Calu3 (cell line): ENCODE measurements at regions not wholly inside any gene's neighbourhood (a gene's known extent, or its start where the extent isn't known, plus 50 kb on each side); places are given as distances from the start of the nearest gene placed in this dataset.

Experiments
- BruUV-seq: library from RNA; stranded (reverse); fragments of 400-500 nt; replicated peaks from 2 replicates; lab custom pipeline; 2021; lab: Mats Ljungman, UMichigan
- CTCF ChIA-PET: fragments of 300-600 bp; sonication (Branson Sonifier 250); formaldehyde crosslinking; loops from one replicate; lab custom pipeline; 2022; ENCODE audit warnings: antibody characterized with exemption; lab: Charles Lee
- DNase-seq: peaks from one replicate; pipeline ENCODE4 v3.0.0; 2022
- H3K27ac Mint-ChIP-seq: one replicate; pipeline ENCODE4 v1.8.0; 2022; ENCODE audit warnings: mixed read lengths; ENCODE audit not compliant: unreplicated experiment
- H3K27me3 Mint-ChIP-seq: one replicate; pipeline ENCODE4 v1.8.0; 2022; ENCODE audit warnings: mixed read lengths; ENCODE audit not compliant: unreplicated experiment
- H3K36me3 Mint-ChIP-seq: one replicate; pipeline ENCODE4 v1.8.0; 2022; ENCODE audit warnings: mild to moderate bottlenecking, moderate library complexity, mixed read lengths; ENCODE audit not compliant: insufficient read depth, unreplicated experiment
- H3K4me1 Mint-ChIP-seq: one replicate; pipeline ENCODE4 v1.8.0; 2022; ENCODE audit warnings: mild to moderate bottlenecking, low read depth, mixed read lengths; ENCODE audit not compliant: unreplicated experiment
- H3K4me3 Mint-ChIP-seq: one replicate; pipeline ENCODE4 v1.8.0; 2022; ENCODE audit warnings: mild to moderate bottlenecking, low read depth, moderate library complexity, mixed read lengths; ENCODE audit not compliant: unreplicated experiment
- H3K9me3 Mint-ChIP-seq: one replicate; pipeline ENCODE4 v1.8.0; 2022; ENCODE audit warnings: low read depth, mixed read lengths; ENCODE audit not compliant: unreplicated experiment
- intact Hi-C: fragments of 100-400 bp; cut with micrococcal nuclease; formaldehyde crosslinking; loops from one replicate; pipeline ENCODE4 v1.10.0; 2022; ENCODE audit not compliant: unreplicated experiment
- TF ChIP-seq, protein P1 (sequence below): fragments of 200-600 bp; IDR thresholded peaks from one replicate; pipeline ENCODE4 v1.8.0; 2022; ENCODE audit warnings: antibody characterized with exemption; ENCODE audit not compliant: unreplicated experiment

DNA sequence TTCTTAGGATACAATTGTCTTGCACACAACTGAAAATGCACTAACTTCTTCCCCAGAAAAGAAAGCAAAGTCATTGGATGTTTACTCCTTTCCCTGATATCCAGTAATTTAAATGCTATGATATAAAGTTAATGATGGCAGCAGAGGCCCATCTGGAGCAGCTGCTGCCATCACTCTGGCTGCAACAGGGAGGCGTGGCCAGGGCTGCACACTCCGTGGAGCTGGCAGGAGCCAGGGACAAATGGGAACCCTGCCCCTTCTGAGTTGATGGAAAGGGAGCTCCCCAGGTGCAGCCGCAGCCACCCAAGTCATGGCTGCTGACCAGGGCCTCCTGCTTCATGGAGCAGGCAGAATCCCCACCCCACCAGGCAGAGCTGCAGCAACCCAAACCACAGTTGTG is 72.6 kb upstream of the ALDH1A3 start:
- H3K27me3 Mint-ChIP-seq, result no peaks in the 10 kb centered on the region
- no peak overlapping the region for H3K4me3 Mint-ChIP-seq
- intact Hi-C loops, result no loop called here
- H3K36me3 Mint-ChIP-seq, result peaks cover 4% of the 10 kb centered on the region
- peaks cover 6% of the 10 kb centered on the region for H3K9me3 Mint-ChIP-seq
- TF ChIP-seq, protein P1, sequence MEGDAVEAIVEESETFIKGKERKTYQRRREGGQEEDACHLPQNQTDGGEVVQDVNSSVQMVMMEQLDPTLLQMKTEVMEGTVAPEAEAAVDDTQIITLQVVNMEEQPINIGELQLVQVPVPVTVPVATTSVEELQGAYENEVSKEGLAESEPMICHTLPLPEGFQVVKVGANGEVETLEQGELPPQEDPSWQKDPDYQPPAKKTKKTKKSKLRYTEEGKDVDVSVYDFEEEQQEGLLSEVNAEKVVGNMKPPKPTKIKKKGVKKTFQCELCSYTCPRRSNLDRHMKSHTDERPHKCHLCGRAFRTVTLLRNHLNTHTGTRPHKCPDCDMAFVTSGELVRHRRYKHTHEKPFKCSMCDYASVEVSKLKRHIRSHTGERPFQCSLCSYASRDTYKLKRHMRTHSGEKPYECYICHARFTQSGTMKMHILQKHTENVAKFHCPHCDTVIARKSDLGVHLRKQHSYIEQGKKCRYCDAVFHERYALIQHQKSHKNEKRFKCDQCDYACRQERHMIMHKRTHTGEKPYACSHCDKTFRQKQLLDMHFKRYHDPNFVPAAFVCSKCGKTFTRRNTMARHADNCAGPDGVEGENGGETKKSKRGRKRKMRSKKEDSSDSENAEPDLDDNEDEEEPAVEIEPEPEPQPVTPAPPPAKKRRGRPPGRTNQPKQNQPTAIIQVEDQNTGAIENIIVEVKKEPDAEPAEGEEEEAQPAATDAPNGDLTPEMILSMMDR, result no peak
- no peak overlapping the region for H3K27ac Mint-ChIP-seq
- CTCF ChIA-PET, result no interaction called here
- DNase-seq, result no peak
- H3K4me1 Mint-ChIP-seq, result peaks cover 9% of the 10 kb centered on the region
- BruUV-seq, result no TSS peak

DNA sequence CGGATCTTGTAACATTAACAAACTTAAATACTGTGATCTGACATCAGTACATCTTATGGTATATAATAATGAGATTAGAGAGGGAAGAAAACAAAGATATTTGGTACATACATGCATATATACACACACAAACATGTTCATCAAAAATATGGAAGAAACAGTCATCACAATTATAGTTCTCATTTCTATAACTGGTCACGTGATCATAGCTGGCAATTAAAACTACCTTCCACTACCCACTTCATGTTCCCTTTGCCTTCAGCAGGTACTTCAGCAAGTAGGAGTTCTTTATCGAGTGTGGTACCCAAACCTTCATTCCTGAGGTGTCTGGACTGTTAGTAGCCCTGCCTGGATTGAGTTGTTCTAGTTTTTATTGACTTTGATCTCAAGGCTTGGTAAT is 70.9 kb upstream of the ALDH1A3 start:
- Mint-ChIP-seq H3K27ac (no peak overlapping the region), H3K4me1 (peaks cover 9% of the 10 kb centered on the region), H3K27me3 (no peaks in the 10 kb centered on the region), H3K4me3 (no peak overlapping the region), H3K36me3 (peaks cover 4% of the 10 kb centered on the region), H3K9me3 (peaks cover 6% of the 10 kb centered on the region)
- no TSS peak for BruUV-seq
- CTCF ChIA-PET, result no interaction called here
- TF ChIP-seq, protein P1, result no peak
- DNase-seq, result no peak
- intact Hi-C loops, result no loop called here

DNA sequence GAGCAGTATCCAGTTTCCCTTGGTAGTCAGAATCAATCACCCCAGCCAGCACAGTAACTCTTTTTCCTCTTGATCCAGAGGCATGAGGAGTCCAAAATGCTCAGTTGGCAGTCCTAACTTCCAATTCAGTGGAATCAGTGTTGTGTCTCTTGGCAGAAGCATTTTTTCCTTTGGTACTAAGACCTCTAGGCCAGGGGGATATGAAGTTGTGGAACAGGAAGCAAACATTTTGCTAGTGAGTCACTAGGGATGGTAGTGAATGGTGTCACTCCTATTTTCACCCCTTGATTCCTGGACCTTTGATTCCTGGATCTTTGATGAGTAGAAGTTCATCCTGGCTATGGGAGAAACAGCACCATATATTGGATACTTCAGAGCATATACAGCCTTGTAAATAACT is 70.5 kb upstream of the ALDH1A3 start:
- no peaks in the 10 kb centered on the region for H3K27me3 Mint-ChIP-seq
- no TSS peak for BruUV-seq
- peaks cover 9% of the 10 kb centered on the region for H3K4me1 Mint-ChIP-seq
- intact Hi-C loops, result no loop called here
- no peak overlapping the region for H3K27ac Mint-ChIP-seq
- CTCF ChIA-PET, result no interaction called here
- no peak for DNase-seq
- peaks cover 4% of the 10 kb centered on the region for H3K36me3 Mint-ChIP-seq
- peaks cover 6% of the 10 kb centered on the region for H3K9me3 Mint-ChIP-seq
- H3K4me3 Mint-ChIP-seq, result no peak overlapping the region
- TF ChIP-seq, protein P1, result no peak

DNA sequence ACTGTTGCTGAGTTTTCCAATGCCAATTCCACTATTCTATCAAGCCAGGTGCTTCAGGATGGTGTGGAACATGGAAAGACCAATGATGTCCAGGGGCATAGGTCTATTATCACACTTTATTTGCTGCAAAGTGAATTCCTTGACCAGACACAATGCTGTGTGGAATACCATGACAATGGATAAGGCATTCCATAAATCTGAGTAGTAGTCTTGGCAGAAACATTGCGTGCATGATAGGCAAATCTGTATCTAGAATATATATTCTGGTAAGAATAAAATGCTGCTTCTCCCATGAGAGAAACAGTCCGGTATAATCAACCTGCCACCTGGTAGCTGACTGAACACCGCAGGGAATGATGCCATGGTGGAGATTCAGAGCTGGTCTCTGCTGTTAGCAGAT is 70.0 kb upstream of the ALDH1A3 start:
- Mint-ChIP-seq H3K4me3 (no peak overlapping the region), H3K4me1 (peaks cover 9% of the 10 kb centered on the region), H3K27ac (no peak overlapping the region), H3K27me3 (no peaks in the 10 kb centered on the region), H3K9me3 (peaks cover 6% of the 10 kb centered on the region), H3K36me3 (peaks cover 1% of the 10 kb centered on the region)
- no TSS peak for BruUV-seq
- CTCF ChIA-PET, result no interaction called here
- TF ChIP-seq, protein P1, result no peak
- intact Hi-C loops, result no loop called here
- no peak for DNase-seq
